OCI-LY1 (cell line): ENCODE measurements at regions not wholly inside any gene's neighbourhood (a gene's known extent, or its start where the extent isn't known, plus 50 kb on each side); places are given as distances from the start of the nearest gene placed in this dataset.

Experiments used
- EZH2 ChIP-seq: fragments of 200-600 bp; sonication (generic), shearing (Covaris generic); IDR thresholded peaks from 2 replicates; pipeline ENCODE4 v1.8.0; 2017; ENCODE audit warnings: borderline replicate concordance, mixed run types, mild to moderate bottlenecking, antibody characterized with exemption, low read length, moderate library complexity, mixed read lengths
- TF ChIP-seq, protein P1 (sequence below): fragments of 200-600 bp; sonication (generic), shearing (Covaris generic); IDR thresholded peaks from 2 replicates; pipeline ENCODE4 v1.5.1; 2017; ENCODE audit warnings: mild to moderate bottlenecking, antibody characterized with exemption, low read length, moderate library complexity, mixed read lengths

DNA sequence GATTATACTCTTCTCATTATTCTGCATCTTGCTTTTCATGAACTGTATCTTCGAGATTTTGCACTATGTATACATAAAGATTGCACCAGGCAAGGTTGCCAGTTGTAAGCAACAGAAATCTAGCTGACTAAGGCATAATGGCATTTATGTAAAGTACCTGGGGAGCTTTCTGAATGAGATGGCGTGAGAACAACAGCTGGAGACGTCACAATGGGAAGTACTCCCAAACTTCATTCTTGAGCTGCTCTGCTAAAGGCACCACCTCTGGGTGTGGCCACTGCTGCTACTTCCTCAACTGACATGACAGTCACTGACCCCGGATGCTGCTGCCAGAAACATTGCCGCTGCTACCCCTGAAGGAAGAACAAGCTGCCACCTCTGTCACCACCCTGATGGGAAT is 220.7 kb downstream of the NOVA1 start:
- TF ChIP-seq, protein P1, sequence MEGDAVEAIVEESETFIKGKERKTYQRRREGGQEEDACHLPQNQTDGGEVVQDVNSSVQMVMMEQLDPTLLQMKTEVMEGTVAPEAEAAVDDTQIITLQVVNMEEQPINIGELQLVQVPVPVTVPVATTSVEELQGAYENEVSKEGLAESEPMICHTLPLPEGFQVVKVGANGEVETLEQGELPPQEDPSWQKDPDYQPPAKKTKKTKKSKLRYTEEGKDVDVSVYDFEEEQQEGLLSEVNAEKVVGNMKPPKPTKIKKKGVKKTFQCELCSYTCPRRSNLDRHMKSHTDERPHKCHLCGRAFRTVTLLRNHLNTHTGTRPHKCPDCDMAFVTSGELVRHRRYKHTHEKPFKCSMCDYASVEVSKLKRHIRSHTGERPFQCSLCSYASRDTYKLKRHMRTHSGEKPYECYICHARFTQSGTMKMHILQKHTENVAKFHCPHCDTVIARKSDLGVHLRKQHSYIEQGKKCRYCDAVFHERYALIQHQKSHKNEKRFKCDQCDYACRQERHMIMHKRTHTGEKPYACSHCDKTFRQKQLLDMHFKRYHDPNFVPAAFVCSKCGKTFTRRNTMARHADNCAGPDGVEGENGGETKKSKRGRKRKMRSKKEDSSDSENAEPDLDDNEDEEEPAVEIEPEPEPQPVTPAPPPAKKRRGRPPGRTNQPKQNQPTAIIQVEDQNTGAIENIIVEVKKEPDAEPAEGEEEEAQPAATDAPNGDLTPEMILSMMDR = no peak
- TF ChIP-seq EZH2 = no peak
